Right renal pelvis (tissue), 4 donors: ENCODE measurements at regions not wholly inside any gene's neighbourhood (a gene's known extent, or its start where the extent isn't known, plus 50 kb on each side); places are given as distances from the start of the nearest gene placed in this dataset.
"Not testable (repeated sequence)": the region's sequence is repeated elsewhere in the genome, so short reads cannot be mapped to it uniquely, and the experiment has no call there.

ENCODE experiments used
- DNase-seq, 4 donors: peaks; one replicate each; pipeline ENCODE4 v3.0.0-alpha.2; 2013; ENCODE audit warnings: low read depth in 4 of 4, low spot score in 3 of 4, missing footprints in 1 of 4

- no peak for DNase-seq
Observed at GRCh38 chr9:24090566-24090965, 264.5 kb upstream of the ELAVL2 start.

- no peak for DNase-seq
Observed at GRCh38 chr9:24073666-24074065, 247.6 kb upstream of the ELAVL2 start.

- DNase-seq, result no peak
Observed at GRCh38 chr9:24073007-24073592, 247.1 kb upstream of the ELAVL2 start.

- DNase-seq, result no peak
Observed at GRCh38 chr9:24071716-24072115, 245.7 kb upstream of the ELAVL2 start.

GRCh38 chr9:24071091-24071490 lies 245.1 kb upstream of the ELAVL2 start:
- DNase-seq, result no peak

DNA sequence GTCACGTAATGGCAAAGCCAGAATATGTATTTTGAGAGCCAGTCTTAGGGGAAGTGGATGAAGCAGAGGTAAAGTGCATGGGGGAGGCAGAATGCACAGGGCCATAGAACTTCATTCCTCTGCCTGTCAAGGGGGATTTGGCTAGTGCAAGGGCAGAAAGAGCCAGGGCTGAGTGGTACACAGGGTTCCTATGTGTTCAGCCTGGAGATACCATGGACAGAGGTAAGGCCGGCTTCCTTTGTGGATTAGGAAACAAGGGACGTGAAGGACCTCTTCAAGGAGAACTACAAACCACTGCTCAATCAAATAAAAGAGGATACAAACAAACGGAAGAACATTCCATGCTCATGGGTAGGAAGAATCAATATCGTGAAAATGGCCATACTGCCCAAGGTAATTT lies 241.1 kb upstream of the ELAVL2 start:
- not testable (repeated sequence) for DNase-seq

- DNase-seq, result no peak
Observed at GRCh38 chr9:24059651-24060050, 233.6 kb upstream of the ELAVL2 start.

DNA sequence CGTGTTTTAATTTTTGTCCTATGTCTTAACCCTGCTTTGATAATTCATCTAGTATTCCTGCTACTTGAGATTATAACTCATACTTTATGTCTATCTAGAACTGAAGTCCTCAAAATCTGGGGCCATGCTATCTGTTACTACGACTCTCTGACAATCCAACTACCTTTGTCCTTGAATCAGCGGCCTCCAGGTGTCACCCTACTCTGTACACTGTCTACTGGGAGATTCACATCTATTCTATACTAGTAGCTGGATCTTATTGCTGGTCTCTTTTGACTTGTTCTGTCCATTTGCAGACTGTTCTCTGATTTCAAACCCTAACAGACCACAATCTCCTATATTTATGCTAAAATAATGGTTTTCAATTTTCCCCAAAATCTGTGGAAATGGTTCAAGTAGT lies 225.5 kb upstream of the ELAVL2 start:
- DNase-seq, result no peak

GRCh38 chr9:24050239-24050638 lies 224.2 kb upstream of the ELAVL2 start:
- DNase-seq, result not testable (repeated sequence)

- no peak for DNase-seq
Observed at GRCh38 chr9:24045150-24045549, 219.1 kb upstream of the ELAVL2 start.

DNA sequence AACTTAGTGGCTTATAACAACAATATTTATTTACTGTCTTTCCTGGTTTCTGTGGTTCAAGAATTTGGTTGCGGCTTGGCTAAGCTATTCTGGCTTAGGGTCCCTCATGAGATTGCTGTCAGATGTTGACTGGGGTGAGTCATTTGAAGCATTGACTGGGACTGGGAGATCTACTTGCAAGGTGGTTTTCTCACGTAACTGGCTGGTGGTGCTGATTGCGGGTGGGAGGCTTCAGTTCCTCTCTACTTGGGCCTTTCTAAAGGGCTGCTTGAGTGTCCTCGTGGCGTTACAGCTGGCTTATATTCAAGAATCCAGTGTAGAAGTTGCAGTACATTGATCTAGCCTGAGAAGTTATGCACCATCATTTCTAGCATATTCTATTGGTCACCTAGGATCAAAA lies 218.5 kb upstream of the ELAVL2 start:
- DNase-seq, result no peak

DNA sequence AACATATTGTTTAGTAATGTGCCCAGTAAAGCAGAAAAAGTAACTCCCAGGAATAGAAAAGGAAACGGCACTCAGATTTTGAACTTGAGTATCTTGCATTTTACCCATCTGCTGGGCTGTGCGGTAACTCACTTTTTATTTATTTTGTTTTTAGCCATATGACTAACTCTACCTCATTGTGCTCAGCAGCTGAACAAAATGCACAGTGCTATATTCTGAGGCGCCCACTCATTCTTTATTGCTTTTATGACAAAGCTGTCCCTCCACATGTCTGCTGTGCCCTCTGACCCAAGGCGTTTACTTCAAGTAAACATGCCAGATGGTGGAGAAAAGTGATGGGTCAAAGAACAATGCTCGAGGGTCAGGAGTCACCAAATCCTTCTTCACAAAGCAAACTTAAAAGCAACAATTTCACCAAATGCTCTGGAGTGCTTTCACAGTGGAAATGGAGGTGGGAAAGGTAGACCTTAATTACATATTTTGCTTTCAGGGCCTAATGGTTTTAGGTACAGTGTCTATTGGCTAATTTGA lies 215.2 kb upstream of the ELAVL2 start:
- no peak for DNase-seq

DNA sequence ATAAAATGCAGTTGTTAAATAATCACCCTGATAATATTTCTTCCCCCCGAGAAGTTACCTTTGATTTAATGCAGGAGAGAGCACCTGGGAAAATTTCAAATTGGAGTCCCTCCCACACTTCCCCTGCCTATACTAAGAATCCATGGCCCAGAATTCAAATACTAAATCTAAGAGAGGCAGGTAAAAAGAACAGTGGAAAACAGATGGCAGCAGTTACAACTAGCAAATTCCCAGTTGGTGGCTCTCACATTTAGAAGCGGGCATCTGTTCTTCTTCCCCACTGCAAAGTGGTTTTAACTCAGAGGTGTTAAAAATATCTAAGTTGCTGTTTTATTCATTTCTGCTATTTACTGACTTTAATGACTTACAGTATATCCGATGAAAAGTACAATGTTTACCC lies 210.4 kb upstream of the ELAVL2 start:
- DNase-seq, result no peak

DNA sequence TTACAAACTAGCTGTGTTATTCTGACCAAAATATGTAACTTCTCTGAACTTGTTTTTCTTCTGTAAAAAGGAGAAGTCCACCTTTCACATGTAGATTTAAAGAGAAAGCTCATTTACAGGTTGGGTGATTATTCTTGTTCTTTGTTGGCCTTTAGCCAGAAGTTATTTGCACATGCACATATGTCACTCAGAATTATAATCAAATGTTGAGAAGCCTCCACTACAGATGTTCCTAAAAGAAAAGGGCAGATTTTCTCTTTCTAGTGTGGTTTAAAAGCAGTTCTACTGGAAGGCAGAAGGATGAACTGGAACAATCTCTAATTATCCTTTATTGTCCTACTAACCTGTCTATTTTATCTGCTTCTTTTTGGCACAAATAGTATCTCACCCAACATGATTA lies 209.8 kb upstream of the ELAVL2 start:
- no peak for DNase-seq

DNA sequence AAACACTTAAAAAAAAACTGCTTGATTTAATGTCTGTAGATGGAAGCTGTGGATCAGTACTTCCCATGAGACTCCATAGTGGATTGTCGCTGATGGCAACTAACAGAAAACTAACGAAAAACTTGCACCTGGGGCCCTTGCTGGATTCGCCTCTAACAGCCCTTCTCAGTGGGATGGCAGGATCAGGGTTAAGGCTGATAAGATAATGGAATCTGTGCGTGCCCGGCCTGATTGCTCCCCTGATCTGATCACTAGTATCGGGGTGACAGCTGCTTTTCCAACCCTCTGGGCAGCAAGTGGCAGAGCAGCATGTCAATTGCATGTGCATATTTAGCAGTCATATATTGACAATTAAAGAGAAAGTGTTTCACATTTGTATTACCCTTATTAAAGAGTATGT lies 185.8 kb upstream of the ELAVL2 start:
- DNase-seq, result no peak

- no peak for DNase-seq
Observed at GRCh38 chr9:24011009-24011717, 185.1 kb upstream of the ELAVL2 start.

- no peak for DNase-seq
Observed at GRCh38 chr9:24009322-24009721, 183.3 kb upstream of the ELAVL2 start.

DNA sequence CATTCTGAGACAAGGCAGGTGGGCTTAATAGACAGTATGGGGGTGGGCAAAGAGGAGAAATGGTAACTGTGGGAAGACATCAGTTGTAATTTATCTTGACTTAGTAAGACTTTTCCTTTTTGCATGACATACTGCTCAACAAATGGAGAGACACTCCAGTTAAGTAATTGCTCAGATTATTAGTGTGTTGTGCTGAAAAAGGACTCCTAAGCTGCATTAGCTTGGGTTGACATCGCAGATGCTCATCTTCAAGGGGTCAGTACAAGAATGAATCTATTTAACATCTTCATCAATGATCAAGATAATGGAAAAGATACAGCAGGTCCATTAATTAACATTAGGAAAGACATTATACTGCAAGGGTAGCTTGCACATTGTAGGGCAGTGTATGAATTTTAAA lies 181.1 kb upstream of the ELAVL2 start:
- DNase-seq, result no peak

DNA sequence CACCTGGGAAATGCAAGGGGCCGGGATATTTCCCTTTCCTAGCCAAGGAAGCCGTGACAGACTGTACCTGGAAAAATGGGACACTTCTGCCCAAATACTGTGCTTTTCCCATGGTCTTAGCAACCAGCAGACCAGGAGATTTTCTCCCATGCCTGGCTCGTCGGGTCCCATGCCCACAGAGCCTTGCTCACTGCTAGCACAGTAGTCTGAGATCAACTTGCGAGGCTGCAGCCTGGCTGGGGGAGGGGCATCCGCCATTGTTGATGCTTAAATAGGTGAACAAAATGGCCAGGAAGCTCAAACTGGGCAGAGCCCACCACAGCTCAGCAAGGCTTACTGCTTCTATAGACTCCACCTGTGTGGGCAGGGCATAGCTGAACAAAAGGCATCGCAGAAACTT lies 165.8 kb upstream of the ELAVL2 start:
- not testable (repeated sequence) for DNase-seq

DNA sequence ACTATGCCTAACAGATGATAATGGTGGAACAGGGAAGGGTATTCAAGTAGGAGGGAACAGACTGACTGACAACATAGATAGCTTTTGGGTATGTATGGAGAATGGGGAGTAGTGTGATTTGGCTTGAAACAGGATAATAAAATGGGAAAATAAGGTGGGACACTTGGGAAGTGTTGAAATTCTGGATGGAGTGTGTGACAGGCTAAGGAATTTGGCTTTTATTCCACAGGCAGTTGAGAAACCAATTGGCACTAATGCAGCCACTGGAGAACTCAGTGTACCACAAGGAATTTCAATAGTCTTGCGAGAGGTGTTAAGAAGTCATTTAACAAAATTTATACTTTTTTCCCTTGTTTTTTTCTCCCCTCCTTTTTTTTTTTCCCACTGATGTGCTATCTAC lies 153.5 kb upstream of the ELAVL2 start:
- DNase-seq, result no peak

- no peak for DNase-seq
Observed at GRCh38 chr9:23962101-23962500, 136.1 kb upstream of the ELAVL2 start.

- no peak for DNase-seq
Observed at GRCh38 chr9:23945897-23946296, 119.9 kb upstream of the ELAVL2 start.
